Inferior parietal cortex (tissue), 1 donor: ENCODE measurements at regions not wholly inside any gene's neighbourhood (a gene's known extent, or its start where the extent isn't known, plus 50 kb on each side); places are given as distances from the start of the nearest gene placed in this dataset.
"Not testable (repeated sequence)": the region's sequence is repeated elsewhere in the genome, so short reads cannot be mapped to it uniquely, and the experiment has no call there.

Experiments
- DNase-seq: peaks from one replicate; pipeline ENCODE4 v3.0.0-alpha.2; 2016; ENCODE audit errors: extremely low spot score

GRCh38 chr2:76027761-76028160, 317.0 kb upstream of the GCFC2 start:
- no peak for DNase-seq

GRCh38 chr2:76019128-76019527, 308.4 kb upstream of the GCFC2 start:
- no peak for DNase-seq

GRCh38 chr2:76009484-76009883, 298.8 kb upstream of the GCFC2 start:
- no peak for DNase-seq

GRCh38 chr2:76008001-76008702, 297.4 kb upstream of the GCFC2 start:
- no peak for DNase-seq

- DNase-seq = no peak
These were observed 289.7 kb upstream of the GCFC2 start for GRCh38 chr2:76000425-76000824.

- DNase-seq = no peak
These were observed 287.7 kb upstream of the GCFC2 start for GRCh38 chr2:75998451-75998850.

- DNase-seq = no peak
These were observed 284.0 kb upstream of the GCFC2 start for GRCh38 chr2:75994759-75995158.

- DNase-seq = not testable (repeated sequence)
These were observed 277.9 kb upstream of the GCFC2 start for GRCh38 chr2:75988622-75989021.

- DNase-seq = no peak
These were observed 275.9 kb upstream of the GCFC2 start for GRCh38 chr2:75986617-75987016.

- DNase-seq = no peak
These were observed 272.0 kb upstream of the GCFC2 start for GRCh38 chr2:75982719-75983118.

GRCh38 chr2:75964646-75965045, 253.9 kb upstream of the GCFC2 start:
- no peak for DNase-seq

GRCh38 chr2:75960472-75961009, 249.8 kb upstream of the GCFC2 start:
- no peak for DNase-seq

GRCh38 chr2:75959724-75960471, 249.2 kb upstream of the GCFC2 start:
- DNase-seq = no peak

- DNase-seq = no peak
These were observed 244.0 kb upstream of the GCFC2 start for GRCh38 chr2:75954761-75955160.

GRCh38 chr2:75952173-75952572, 241.5 kb upstream of the GCFC2 start:
- DNase-seq = no peak

- DNase-seq = no peak
These were observed 238.8 kb upstream of the GCFC2 start for GRCh38 chr2:75949385-75950030.

- no peak for DNase-seq
These were observed 225.6 kb upstream of the GCFC2 start for GRCh38 chr2:75936311-75936710.

GRCh38 chr2:75932996-75933395, 222.3 kb upstream of the GCFC2 start:
- no peak for DNase-seq

GRCh38 chr2:75928093-75928492, 217.4 kb upstream of the GCFC2 start:
- DNase-seq = no peak

- no peak for DNase-seq
These were observed 214.8 kb upstream of the GCFC2 start for GRCh38 chr2:75925331-75926024.

- DNase-seq = no peak
These were observed 211.5 kb upstream of the GCFC2 start for GRCh38 chr2:75922191-75922590.
